IMR-90 (cell line): ENCODE measurements at regions not wholly inside any gene's neighbourhood (a gene's known extent, or its start where the extent isn't known, plus 50 kb on each side); places are given as distances from the start of the nearest gene placed in this dataset.
A peak's percentile ranks its signal among the peaks of the same experiment; 100 is the strongest.

Experiments
- ATAC-seq: fragments of 200-7000 bp; cut with Tn5 transposase; 2 replicates; pipeline ENCODE4 v1.9.1; 2020; ENCODE audit warnings: low read depth, mild to moderate bottlenecking, moderate library complexity
- BruUV-seq: library from RNA; stranded (reverse); fragments of 400-500 nt; replicated peaks from 2 replicates; lab custom pipeline; 2021; lab: Mats Ljungman, UMichigan
- CTCF ChIA-PET: fragments of 300-600 bp; formaldehyde crosslinking; extraction: SDS; loops from one replicate; lab custom pipeline; 2021; ENCODE audit warnings: antibody characterized with exemption; lab: Yijun Ruan, JAX
- POLR2A ChIA-PET: fragments of 300-600 bp; sonication (Branson Sonifier 250); formaldehyde crosslinking; loops from one replicate; lab custom pipeline; 2022; ENCODE audit warnings: antibody characterized with exemption; ENCODE audit not compliant: unreplicated experiment; lab: Charles Lee
- DNase-seq: peaks from one replicate; pipeline ENCODE4 v3.0.0; 2013
- H2AFZ ChIP-seq: replicated peaks from 2 replicates; pipeline ENCODE3; 2013; ENCODE audit warnings: low read length, mild to moderate bottlenecking; ENCODE audit not compliant: poor library complexity
- H2AK5ac ChIP-seq: 2 replicates; pipeline ENCODE4 v1.6.1; 2013; ENCODE audit warnings: low read depth, low read length, inconsistent platforms
- H2AK9ac ChIP-seq: replicated peaks from 2 replicates; pipeline ENCODE3; 2013; ENCODE audit warnings: mild to moderate bottlenecking, low read depth, low read length, moderate library complexity; ENCODE audit not compliant: poor library complexity
- H2BK120ac ChIP-seq: 2 replicates; pipeline ENCODE4 v1.6.1; 2013; ENCODE audit warnings: low read depth, low read length, inconsistent platforms
- H2BK15ac ChIP-seq: 3 replicates; pipeline ENCODE4 v1.6.1; 2013; ENCODE audit warnings: low read depth, low read length, inconsistent platforms
- H2BK20ac ChIP-seq: 2 replicates; pipeline ENCODE4 v1.6.1; 2013; ENCODE audit warnings: low read depth, mild to moderate bottlenecking, inconsistent platforms, low read length, moderate library complexity
- H2BK5ac ChIP-seq: 2 replicates; pipeline ENCODE4 v1.6.1; 2013; ENCODE audit warnings: mild to moderate bottlenecking, low read depth, low read length, inconsistent platforms; ENCODE audit not compliant: poor library complexity, severe bottlenecking
- H3K14ac ChIP-seq: replicated peaks from 2 replicates; pipeline ENCODE4 v1.6.1; 2013; ENCODE audit warnings: low read depth, low read length, inconsistent platforms
- H3K18ac ChIP-seq: 2 replicates; pipeline ENCODE4 v1.6.1; 2013; ENCODE audit warnings: low read depth, low read length, control low read depth
- H3K23ac ChIP-seq: 2 replicates; pipeline ENCODE4 v1.6.1; 2013; ENCODE audit warnings: low read depth, low read length, inconsistent platforms
- H3K27ac ChIP-seq: 2 replicates; pipeline ENCODE4 v1.5.1; 2013; ENCODE audit warnings: mild to moderate bottlenecking, control low read depth, low read length; ENCODE audit not compliant: insufficient read depth
- H3K27me3 ChIP-seq: 2 replicates; pipeline ENCODE4 v1.6.1; 2013; ENCODE audit warnings: low read length; ENCODE audit not compliant: control insufficient read depth, insufficient read depth
- H3K36me3 ChIP-seq: 2 replicates; pipeline ENCODE4 v1.6.1; 2013; ENCODE audit warnings: low read length, mixed read lengths; ENCODE audit not compliant: control insufficient read depth, insufficient read depth
- H3K4ac ChIP-seq: 2 replicates; pipeline ENCODE4 v1.6.1; 2013; ENCODE audit warnings: low read depth, low read length, inconsistent platforms
- H3K4me1 ChIP-seq: 2 replicates; pipeline ENCODE4 v1.6.1; 2013; ENCODE audit warnings: low read length, mixed read lengths; ENCODE audit not compliant: control insufficient read depth, insufficient read depth
- H3K4me2 ChIP-seq: 2 replicates; pipeline ENCODE4 v1.6.1; 2013; ENCODE audit warnings: low read depth, mild to moderate bottlenecking, control low read depth, low read length, moderate library complexity
- H3K4me3 ChIP-seq: 2 replicates; pipeline ENCODE4 v1.5.1; 2013; ENCODE audit warnings: low read depth, mild to moderate bottlenecking, control low read depth, low read length, moderate library complexity; ENCODE audit not compliant: insufficient read depth
- H3K56ac ChIP-seq: 2 replicates; pipeline ENCODE4 v1.6.1; 2013; ENCODE audit warnings: low read length, inconsistent platforms; ENCODE audit not compliant: insufficient read depth; ENCODE audit errors: extremely low read depth
- H3K79me1 ChIP-seq, 2 experiments: 2 replicates each; pipeline ENCODE4 v1.6.1; 2013; ENCODE audit warnings: low read length in 2 of 2, inconsistent platforms in 1 of 2, low read depth in 1 of 2
- H3K9ac ChIP-seq: 2 replicates; pipeline ENCODE4 v1.6.1; 2013; ENCODE audit warnings: low read depth, low read length, control low read depth
- H3K9me1 ChIP-seq: 2 replicates; pipeline ENCODE4 v1.6.1; 2013; ENCODE audit warnings: low read length, inconsistent platforms; ENCODE audit not compliant: insufficient read depth
- H3K9me3 ChIP-seq: 2 replicates; pipeline ENCODE4 v1.6.1; 2013; ENCODE audit warnings: low read length; ENCODE audit not compliant: control insufficient read depth, insufficient read depth
- H4K20me1 ChIP-seq: 2 replicates; pipeline ENCODE4 v1.6.1; 2013; ENCODE audit warnings: low read length, inconsistent platforms; ENCODE audit not compliant: insufficient read depth
- H4K5ac ChIP-seq: 2 replicates; pipeline ENCODE4 v1.6.1; 2013; ENCODE audit warnings: mild to moderate bottlenecking, low read depth, low read length, control low read depth
- H4K8ac ChIP-seq, 2 experiments: 2 replicates each; pipeline ENCODE4 v1.6.1; 2013; ENCODE audit warnings: low read depth in 2 of 2, low read length in 2 of 2, control low read depth in 1 of 2, inconsistent platforms in 1 of 2
- H4K91ac ChIP-seq: 2 replicates; pipeline ENCODE4 v1.6.1; 2013; ENCODE audit warnings: low read depth, low read length, inconsistent platforms; ENCODE audit not compliant: insufficient read depth
- NFE2L2 ChIP-seq: fragments of 150-350 bp; IDR thresholded peaks from 2 replicates; pipeline ENCODE4 v1.6.1; 2016; ENCODE audit warnings: low read depth, mild to moderate bottlenecking, low read length
- WGBS, 2 experiments: methylation state at CpG; one replicate each; pipeline versions ENCODE4 v1.1.5 to v1.1.7; 2013; ENCODE audit warnings: missing lambda C conversion rate in 2 of 2; ENCODE audit not compliant: insufficient read length in 1 of 2; ENCODE audit errors: extremely low coverage in 2 of 2; 5-methylcytosine and 5-hydroxymethylcytosine counted together
- dilution Hi-C: fragments of 300-500 bp; cut with HindIII; formaldehyde crosslinking; loops from one replicate; pipeline ENCODE4 v1.14.3; 2018; ENCODE audit warnings: low sequenced_read_pairs; ENCODE audit not compliant: unreplicated experiment
- in situ Hi-C: fragments of 300-500 bp; cut with MboI; formaldehyde crosslinking; loops from 3 replicates; pipeline ENCODE4 v1.14.3; 2019; ENCODE audit warnings: low sequenced_read_pairs, inconsistent platforms, mixed read lengths
- intact Hi-C: fragments of 100-400 bp; cut with micrococcal nuclease; formaldehyde crosslinking; loops from 2 replicates; pipeline ENCODE4 v1.10.0; 2022

- no CpG with 5 or more reads among the region's 9 CpGs for WGBS, 2 experiments
- Histone ChIP-seq H2AK9ac (peak overlapping the region; percentile 58), H3K23ac (no peak overlapping the region), H3K4me1 (no peaks in the 10 kb centered on the region; the same call in 1 of the 2 replicates), H2BK5ac (no peak overlapping the region), H3K27me3 (no peaks in the 10 kb centered on the region), H3K4me2 (no peak overlapping the region), H2BK15ac (no peak overlapping the region), H2BK20ac (no peak overlapping the region), H4K91ac (no peak overlapping the region), H3K14ac (no peak overlapping the region), H4K5ac (no peak overlapping the region), H4K20me1 (no peaks in the 10 kb centered on the region), H2BK120ac (no peak overlapping the region), H3K4ac (no peak overlapping the region), H3K18ac (no peak overlapping the region), H2AFZ (peak overlapping the region; percentile 46), H3K27ac (no peak overlapping the region), H3K9me3 (0 out of 2 replicates have a peak, but pooled peaks cover 2% of the 10 kb centered on the region), H2AK5ac (no peak overlapping the region), H3K79me1 (no peaks in the 10 kb centered on the region), H3K36me3 (no peaks in the 10 kb centered on the region), H3K56ac (no peak overlapping the region), H3K4me3 (no peak overlapping the region), H3K9me1 (no peaks in the 10 kb centered on the region), H4K8ac (no peak overlapping the region), H3K9ac (no peak overlapping the region)
- no peak for TF ChIP-seq NFE2L2
- no TSS peak for BruUV-seq
- POLR2A ChIA-PET = no interaction called here
- DNase-seq = peak; percentile 24
- ATAC-seq = no peak
- CTCF ChIA-PET = no interaction called here
- dilution Hi-C loops (no loop called here), in situ Hi-C loops (no loop called here), intact Hi-C loops (no loop called here)
Observed at GRCh38 chr4:60611762-60612496, 588.2 kb upstream of the ADGRL3 start.
